ENCODE measurements at regions not wholly inside any gene's neighbourhood (a gene's known extent, or its start where the extent isn't known, plus 50 kb on each side); places are given as distances from the start of the nearest gene placed in this dataset.

GRCh38 chr6:93820465-93821082 is 401.2 kb upstream of the EPHA7 start:
- 38% methylated on average over 1 of the region's 1 CpG for WGBS
- Histone ChIP-seq H3K4me3 (ENCODE audit: low read depth in 1 of 3, low read length in 3 of 3) (no peak overlapping the region), H3K36me3 (ENCODE audit: control insufficient read depth in 4 of 4, insufficient read depth in 3 of 4, low read depth in 1 of 4, low read length in 3 of 4) (no peaks in the 10 kb centered on the region), H3K9me3 (ENCODE audit: control insufficient read depth in 4 of 4, low read length in 3 of 4) (no peaks in the 10 kb centered on the region), H3K27me3 (ENCODE audit: control insufficient read depth in 4 of 4, insufficient read depth in 4 of 4, low read length in 3 of 4) (no peaks in the 10 kb centered on the region), H3K27ac (ENCODE audit: low read depth in 1 of 2, low read length in 2 of 2) (no peak overlapping the region), H3K9ac (ENCODE audit: low read depth in 1 of 2, low read length in 2 of 2) (no peak overlapping the region), H3K4me1 (ENCODE audit: control insufficient read depth in 4 of 4, insufficient read depth in 4 of 4, low read length in 3 of 4) (no peaks in the 10 kb centered on the region)
- no peak for DNase-seq (ENCODE audit: low spot score)
- TF ChIP-seq JUND (IDR thresholded peaks at IDR 0.05) (no peak), ZBTB33 (IDR thresholded peaks at IDR 0.05) (no peak), HNF4G (IDR thresholded peaks at IDR 0.05) (no peak), HNF4A (conservative IDR thresholded peaks at IDR 0.05) (no peak), MAX (IDR thresholded peaks at IDR 0.05) (no peak), RXRA (IDR thresholded peaks at IDR 0.05) (no peak), YY1 (IDR thresholded peaks at IDR 0.05) (no peak), FOXA1 (IDR thresholded peaks at IDR 0.05) (no peak), GABPA (IDR thresholded peaks at IDR 0.05 in 1 of 2, conservative IDR thresholded peaks at IDR 0.05 in 1 of 2) (no peak), REST (IDR thresholded peaks at IDR 0.05) (no peak), SP1 (IDR thresholded peaks at IDR 0.05) (no peak), FOXA2 (IDR thresholded peaks at IDR 0.05) (no peak), RAD21 (IDR thresholded peaks at IDR 0.05) (no peak), ATF3 (IDR thresholded peaks at IDR 0.05) (no peak), TAF1 (conservative IDR thresholded peaks at IDR 0.05) (no peak), CTCF (IDR thresholded peaks at IDR 0.05; ENCODE audit: low read depth, low read length, missing input control) (no peak), EGR1 (IDR thresholded peaks at IDR 0.05; ENCODE audit: low read depth in 2 of 2) (no peak), NR2F2 (IDR thresholded peaks at IDR 0.05) (no peak)
